Hepatocyte (in vitro differentiated cells): ENCODE measurements at regions not wholly inside any gene's neighbourhood (a gene's known extent, or its start where the extent isn't known, plus 50 kb on each side); places are given as distances from the start of the nearest gene placed in this dataset.

ENCODE experiments used
- DNase-seq: peaks from one replicate; pipeline ENCODE4 v3.0.0-alpha.2; 2016; ENCODE audit warnings: low spot score
- H2AFZ ChIP-seq: fragments of 200-600 bp; sonication (generic); 2 replicates; pipeline ENCODE4 v1.6.0; 2016; ENCODE audit warnings: antibody characterized with exemption, mild to moderate bottlenecking
- H3K27ac ChIP-seq: fragments of 200-600 bp; sonication (generic); 2 replicates; pipeline ENCODE4 v1.5.1; 2016; ENCODE audit warnings: mild to moderate bottlenecking
- H3K27me3 ChIP-seq: fragments of 200-600 bp; sonication (generic); 2 replicates; pipeline ENCODE4 v1.6.1; 2016
- H3K36me3 ChIP-seq: fragments of 200-600 bp; sonication (generic); replicated peaks from 2 replicates; pipeline ENCODE4 v1.5.1; 2016; ENCODE audit warnings: low read depth; ENCODE audit not compliant: insufficient read depth
- H3K4me1 ChIP-seq: fragments of 200-600 bp; sonication (generic); 2 replicates; pipeline ENCODE4 v1.5.1; 2016; ENCODE audit warnings: mild to moderate bottlenecking, moderate library complexity; ENCODE audit not compliant: insufficient read depth
- H3K4me2 ChIP-seq: fragments of 200-600 bp; sonication (generic); 2 replicates; pipeline ENCODE4 v1.6.0; 2016
- H3K4me3 ChIP-seq: fragments of 200-600 bp; sonication (generic); 2 replicates; pipeline ENCODE4 v1.5.1; 2016; ENCODE audit warnings: mild to moderate bottlenecking
- H3K79me2 ChIP-seq: fragments of 200-600 bp; sonication (generic); 2 replicates; pipeline ENCODE4 v1.6.0; 2017; ENCODE audit warnings: mild to moderate bottlenecking
- H3K9me2 ChIP-seq: fragments of 200-600 bp; sonication (generic); replicated peaks from 2 replicates; pipeline ENCODE4 v1.6.0; 2017; ENCODE audit warnings: mild to moderate bottlenecking; ENCODE audit not compliant: insufficient read depth
- H3K9me3 ChIP-seq: fragments of 200-600 bp; sonication (generic); 2 replicates; pipeline ENCODE4 v1.5.1; 2016; ENCODE audit warnings: low read depth, mild to moderate bottlenecking
- H4K20me1 ChIP-seq: fragments of 200-600 bp; sonication (generic); 2 replicates; pipeline ENCODE4 v1.6.0; 2016; ENCODE audit warnings: mild to moderate bottlenecking; ENCODE audit not compliant: insufficient read depth, poor library complexity, severe bottlenecking
- CTCF ChIP-seq: fragments of 200-600 bp; sonication (generic); IDR thresholded peaks from 2 replicates; pipeline ENCODE4 v1.5.1; 2016; ENCODE audit warnings: antibody characterized with exemption, mild to moderate bottlenecking; ENCODE audit not compliant: poor library complexity
- EZH2 ChIP-seq: fragments of 200-600 bp; sonication (generic); IDR thresholded peaks from 2 replicates; pipeline ENCODE4 v1.6.1; 2016; ENCODE audit warnings: antibody characterized with exemption, mild to moderate bottlenecking, borderline replicate concordance
- EZH2phosphoT487 ChIP-seq: fragments of 200-600 bp; sonication (generic); IDR thresholded peaks from one replicate; pipeline ENCODE4 v1.6.1; 2018; ENCODE audit warnings: antibody characterized with exemption, mild to moderate bottlenecking, low read depth, moderate library complexity; ENCODE audit not compliant: unreplicated experiment, severe bottlenecking
- WGBS: methylation state at CpG from one replicate; pipeline ENCODE4 v1.1.6; 2016; ENCODE audit warnings: low lambda C conversion rate; ENCODE audit errors: missing lambda C conversion rate; 5-methylcytosine and 5-hydroxymethylcytosine counted together

- Histone ChIP-seq H4K20me1 (no peaks in the 10 kb centered on the region), H3K36me3 (no peaks in the 10 kb centered on the region), H3K4me3 (no peak overlapping the region), H3K4me1 (no peaks in the 10 kb centered on the region), H3K9me2 (no peaks in the 10 kb centered on the region), H2AFZ (no peak overlapping the region), H3K27ac (no peak overlapping the region), H3K9me3 (no peaks in the 10 kb centered on the region), H3K27me3 (no peaks in the 10 kb centered on the region), H3K79me2 (no peaks in the 10 kb centered on the region), H3K4me2 (no peak overlapping the region)
- TF ChIP-seq EZH2phosphoT487 (no peak), CTCF (no peak), EZH2 (no peak)
- DNase-seq, result no peak
- WGBS, result 94% methylated on average over 2 of the region's 2 CpGs
These were observed 331.3 kb upstream of the DCC start for GRCh38 chr18:52008736-52009135.

GRCh38 chr18:52009958-52010357 lies 330.0 kb upstream of the DCC start:
- Histone ChIP-seq H3K4me3 (no peak overlapping the region), H3K9me3 (no peaks in the 10 kb centered on the region), H3K9me2 (no peaks in the 10 kb centered on the region), H4K20me1 (no peaks in the 10 kb centered on the region), H3K27me3 (no peaks in the 10 kb centered on the region), H3K27ac (no peak overlapping the region), H3K4me1 (no peaks in the 10 kb centered on the region), H3K4me2 (no peak overlapping the region), H3K79me2 (no peaks in the 10 kb centered on the region), H3K36me3 (no peaks in the 10 kb centered on the region), H2AFZ (no peak overlapping the region)
- no peak for DNase-seq
- WGBS, result 94% methylated on average over 1 of the region's 1 CpG
- no peak for TF ChIP-seq EZH2
- TF ChIP-seq CTCF, result no peak
- no peak for TF ChIP-seq EZH2phosphoT487

GRCh38 chr18:52045946-52046675 lies 293.9 kb upstream of the DCC start:
- no peak for TF ChIP-seq EZH2
- no peaks in the 10 kb centered on the region for H3K9me2 ChIP-seq
- no peak overlapping the region for H3K4me3 ChIP-seq
- H4K20me1 ChIP-seq, result no peaks in the 10 kb centered on the region
- no peak overlapping the region for H3K27ac ChIP-seq
- no peaks in the 10 kb centered on the region for H3K36me3 ChIP-seq
- H3K4me2 ChIP-seq, result no peak overlapping the region
- H3K27me3 ChIP-seq, result no peaks in the 10 kb centered on the region
- no peak for DNase-seq
- H3K79me2 ChIP-seq, result no peaks in the 10 kb centered on the region
- no peaks in the 10 kb centered on the region for H3K9me3 ChIP-seq
- WGBS, result 89% methylated on average over 5 of the region's 5 CpGs
- H3K4me1 ChIP-seq, result no peaks in the 10 kb centered on the region
- H2AFZ ChIP-seq, result no peak overlapping the region

- TF ChIP-seq EZH2, result no peak
- TF ChIP-seq CTCF, result no peak
- TF ChIP-seq EZH2phosphoT487, result no peak
- Histone ChIP-seq H3K27ac (no peak overlapping the region), H3K79me2 (no peaks in the 10 kb centered on the region), H3K4me3 (no peak overlapping the region), H3K9me2 (no peaks in the 10 kb centered on the region), H3K9me3 (no peaks in the 10 kb centered on the region), H3K36me3 (no peaks in the 10 kb centered on the region), H3K4me1 (no peaks in the 10 kb centered on the region), H3K4me2 (no peak overlapping the region), H3K27me3 (no peaks in the 10 kb centered on the region), H2AFZ (no peak overlapping the region), H4K20me1 (no peaks in the 10 kb centered on the region)
- 82% methylated on average over 4 of the region's 4 CpGs for WGBS
- DNase-seq, result no peak
These were observed 293.2 kb upstream of the DCC start for GRCh38 chr18:52046842-52047241.
